B cell (primary cell): ENCODE measurements at regions not wholly inside any gene's neighbourhood (a gene's known extent, or its start where the extent isn't known, plus 50 kb on each side); places are given as distances from the start of the nearest gene placed in this dataset.

Source experiments
- ATAC-seq: fragments of 200-7000 bp; cut with Tn5 transposase; one replicate; pipeline ENCODE4 v1.10.0; 2021; ENCODE audit warnings: low read depth, mild to moderate bottlenecking, moderate number of reproducible peaks, moderate library complexity
- CTCF ChIA-PET: fragments of 350-600 bp; sonication (Branson Sonifier 250); formaldehyde crosslinking; loops from one replicate; lab custom pipeline; 2021; ENCODE audit warnings: antibody characterized with exemption, inconsistent platforms; lab: Charles Lee
- POLR2A ChIA-PET: fragments of 350-600 bp; sonication (Branson Sonifier 250); formaldehyde crosslinking; loops from one replicate; lab custom pipeline; 2021; ENCODE audit warnings: antibody characterized with exemption; lab: Charles Lee
- DNase-seq: peaks from one replicate; pipeline ENCODE4 v3.0.0; 2013
- H2AFZ ChIP-seq: 2 replicates; pipeline ENCODE4 v1.6.1; 2012; ENCODE audit warnings: mild to moderate bottlenecking, low read depth, low read length; ENCODE audit not compliant: insufficient read depth, poor library complexity, severe bottlenecking
- H3K27ac ChIP-seq, 2 donors: 1 replicate in 1 of 2; 2 replicates in 1 of 2; pipeline ENCODE4 v1.5.1; 2012 to 2013; ENCODE audit warnings: low read length in 2 of 2, mild to moderate bottlenecking in 2 of 2, moderate library complexity in 1 of 2
- H3K27me3 ChIP-seq, 4 experiments: fragments of 200-600 bp in 1 of 4; sonication (generic) in 1 of 4; replicated peaks in 1 of 4; 1 replicate in 2 of 4; 2 replicates in 2 of 4; pipeline versions ENCODE4 v1.6.1 to v1.7.0; 2013 to 2016; ENCODE audit warnings: low read length in 3 of 4, mild to moderate bottlenecking in 2 of 4, mixed read lengths in 1 of 4, moderate library complexity in 1 of 4; ENCODE audit not compliant: insufficient read depth in 4 of 4, control insufficient read depth in 3 of 4; ENCODE audit errors: control extremely low read depth in 1 of 4
- H3K36me3 ChIP-seq, 2 experiments: replicated peaks in 1 of 2; 1 replicate in 1 of 2; 2 replicates in 1 of 2; pipeline versions ENCODE4 v1.6.1 to v1.7.1; 2013; ENCODE audit warnings: low read length in 1 of 2; ENCODE audit not compliant: insufficient read depth in 2 of 2, control insufficient read depth in 1 of 2; ENCODE audit errors: control extremely low read depth in 1 of 2, extremely low read depth in 1 of 2
- H3K4me1 ChIP-seq, 2 donors: fragments of 200-600 bp in 1 of 2; sonication (generic) in 1 of 2; 1 replicate in 1 of 2; 2 replicates in 1 of 2; pipeline versions ENCODE4 v1.5.1 to v1.6.1; 2013 to 2017; ENCODE audit warnings: low read length in 2 of 2; ENCODE audit not compliant: control insufficient read depth in 2 of 2, insufficient read depth in 2 of 2
- H3K4me2 ChIP-seq: replicated peaks from 2 replicates; pipeline ENCODE3; 2012; ENCODE audit warnings: mild to moderate bottlenecking, low read depth, low read length; ENCODE audit not compliant: poor library complexity, severe bottlenecking
- H3K4me3 ChIP-seq, 5 experiments: fragments of 200-600 bp in 1 of 5; sonication (generic) in 1 of 5; 1 replicate in 3 of 5; 2 replicates in 2 of 5; pipeline versions ENCODE4 v1.5.1 to v1.7.0; 2011 to 2016; ENCODE audit warnings: low read length in 4 of 5, mild to moderate bottlenecking in 4 of 5, low read depth in 2 of 5, control low read depth in 1 of 5, moderate library complexity in 1 of 5; ENCODE audit not compliant: insufficient read depth in 1 of 5; ENCODE audit errors: control extremely low read depth in 1 of 5, extremely low read depth in 1 of 5
- H3K79me2 ChIP-seq: fragments of 200-600 bp; sonication (generic); one replicate; pipeline ENCODE4 v1.6.0; 2016; ENCODE audit warnings: low read length; ENCODE audit not compliant: control insufficient read depth, insufficient read depth
- H3K9ac ChIP-seq: fragments of 200-600 bp; sonication (generic); 2 replicates; pipeline ENCODE4 v1.6.1; 2017; ENCODE audit warnings: mild to moderate bottlenecking, low read length, moderate library complexity
- H3K9me3 ChIP-seq, 3 donors: one replicate each; pipeline versions ENCODE4 v1.6.1 to v1.7.1; 2013; ENCODE audit warnings: low read length in 2 of 3; ENCODE audit not compliant: control insufficient read depth in 2 of 3, insufficient read depth in 1 of 3; ENCODE audit errors: control extremely low read depth in 1 of 3
- H4K20me1 ChIP-seq: 2 replicates; pipeline ENCODE4 v1.6.0; 2012; ENCODE audit warnings: mild to moderate bottlenecking, low read length; ENCODE audit not compliant: insufficient read depth, control insufficient read depth, poor library complexity, severe bottlenecking
- H3K27ac Mint-ChIP-seq: one replicate; pipeline ENCODE4 v1.8.0; 2021; ENCODE audit warnings: mixed read lengths
- H3K27me3 Mint-ChIP-seq: one replicate; pipeline ENCODE4 v1.8.0; 2021; ENCODE audit warnings: mixed read lengths
- H3K4me1 Mint-ChIP-seq: one replicate; pipeline ENCODE4 v1.8.0; 2021; ENCODE audit warnings: mixed read lengths
- H3K4me3 Mint-ChIP-seq: one replicate; pipeline ENCODE4 v1.8.0; 2021; ENCODE audit warnings: mixed read lengths
- H3K9me3 Mint-ChIP-seq: one replicate; pipeline ENCODE4 v1.8.0; 2022; ENCODE audit warnings: mixed read lengths; ENCODE audit not compliant: insufficient read depth
- EZH2 ChIP-seq: IDR thresholded peaks from 2 replicates; pipeline ENCODE4 v1.6.1; 2012; ENCODE audit warnings: borderline replicate concordance, low read depth, mild to moderate bottlenecking, moderate library complexity, low read length; ENCODE audit not compliant: insufficient read depth, poor library complexity, severe bottlenecking
- WGBS: methylation state at CpG from one replicate; pipeline ENCODE4 v1.1.5; 2013; ENCODE audit warnings: missing lambda C conversion rate; ENCODE audit not compliant: insufficient coverage; 5-methylcytosine and 5-hydroxymethylcytosine counted together
- intact Hi-C: fragments of 100-400 bp; cut with micrococcal nuclease; formaldehyde crosslinking; loops from one replicate; pipeline ENCODE4 v1.10.0; 2022
- TF ChIP-seq, protein P1 (sequence below): fragments of 200-600 bp; IDR thresholded peaks from one replicate; pipeline ENCODE4 v1.8.0; 2022; ENCODE audit warnings: antibody characterized with exemption, mild to moderate bottlenecking

DNA sequence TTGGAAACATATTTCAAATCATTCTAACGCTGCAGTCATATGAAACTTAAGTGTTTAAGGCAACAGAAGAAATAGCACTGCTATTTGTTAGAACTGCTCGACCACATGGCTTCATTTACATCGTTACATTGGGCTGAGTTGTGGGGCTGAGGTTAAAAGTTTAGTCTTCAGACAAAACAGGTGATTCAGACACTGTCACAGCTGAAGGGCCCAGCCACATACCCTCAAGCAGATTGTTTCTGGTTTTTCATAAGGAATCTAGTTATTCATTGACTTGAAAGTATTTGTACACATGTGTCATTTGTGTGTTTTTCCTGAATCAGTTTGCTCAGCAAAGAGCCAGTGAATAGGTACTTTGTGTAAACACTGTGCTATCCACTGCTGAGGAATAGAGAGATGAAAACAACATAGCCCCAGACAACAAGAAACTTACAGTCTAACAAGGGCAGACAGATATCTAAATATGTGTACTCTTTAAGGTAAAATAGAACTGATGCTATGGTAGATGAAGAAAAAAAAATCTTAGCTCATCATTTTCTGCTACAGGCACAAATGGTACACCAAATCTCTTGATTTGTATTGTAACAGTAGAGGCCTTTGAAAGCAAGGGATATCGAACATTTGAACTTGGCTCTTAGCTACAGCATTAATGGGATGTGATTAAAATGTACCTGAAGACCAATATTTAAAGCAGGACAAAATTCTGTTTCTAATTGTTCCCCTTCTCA is 357.6 kb upstream of the RPS23 start:
- Histone ChIP-seq H3K27ac (no peak overlapping the region), H3K9me3 (no peaks in the 10 kb centered on the region), H3K27me3 (no peaks in the 10 kb centered on the region), H3K4me2 (no peak overlapping the region), H4K20me1 (no peaks in the 10 kb centered on the region), H3K36me3 (no peaks in the 10 kb centered on the region), H3K4me1 (no peaks in the 10 kb centered on the region), H3K4me3 (no peak overlapping the region), H2AFZ (no peak overlapping the region), H3K79me2 (no peaks in the 10 kb centered on the region), H3K9ac (no peak overlapping the region)
- ATAC-seq = no peak
- Mint-ChIP-seq H3K4me1 (no peaks in the 10 kb centered on the region), H3K27me3 (no peaks in the 10 kb centered on the region), H3K27ac (no peak overlapping the region), H3K4me3 (no peak overlapping the region), H3K9me3 (no peaks in the 10 kb centered on the region)
- intact Hi-C loops = no loop called here
- WGBS = 100% methylated on average over 3 of the region's 4 CpGs
- POLR2A ChIA-PET = no interaction called here
- TF ChIP-seq, protein P1, sequence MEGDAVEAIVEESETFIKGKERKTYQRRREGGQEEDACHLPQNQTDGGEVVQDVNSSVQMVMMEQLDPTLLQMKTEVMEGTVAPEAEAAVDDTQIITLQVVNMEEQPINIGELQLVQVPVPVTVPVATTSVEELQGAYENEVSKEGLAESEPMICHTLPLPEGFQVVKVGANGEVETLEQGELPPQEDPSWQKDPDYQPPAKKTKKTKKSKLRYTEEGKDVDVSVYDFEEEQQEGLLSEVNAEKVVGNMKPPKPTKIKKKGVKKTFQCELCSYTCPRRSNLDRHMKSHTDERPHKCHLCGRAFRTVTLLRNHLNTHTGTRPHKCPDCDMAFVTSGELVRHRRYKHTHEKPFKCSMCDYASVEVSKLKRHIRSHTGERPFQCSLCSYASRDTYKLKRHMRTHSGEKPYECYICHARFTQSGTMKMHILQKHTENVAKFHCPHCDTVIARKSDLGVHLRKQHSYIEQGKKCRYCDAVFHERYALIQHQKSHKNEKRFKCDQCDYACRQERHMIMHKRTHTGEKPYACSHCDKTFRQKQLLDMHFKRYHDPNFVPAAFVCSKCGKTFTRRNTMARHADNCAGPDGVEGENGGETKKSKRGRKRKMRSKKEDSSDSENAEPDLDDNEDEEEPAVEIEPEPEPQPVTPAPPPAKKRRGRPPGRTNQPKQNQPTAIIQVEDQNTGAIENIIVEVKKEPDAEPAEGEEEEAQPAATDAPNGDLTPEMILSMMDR = no peak
- no peak for TF ChIP-seq EZH2
- CTCF ChIA-PET = no interaction called here
- DNase-seq = no peak

DNA sequence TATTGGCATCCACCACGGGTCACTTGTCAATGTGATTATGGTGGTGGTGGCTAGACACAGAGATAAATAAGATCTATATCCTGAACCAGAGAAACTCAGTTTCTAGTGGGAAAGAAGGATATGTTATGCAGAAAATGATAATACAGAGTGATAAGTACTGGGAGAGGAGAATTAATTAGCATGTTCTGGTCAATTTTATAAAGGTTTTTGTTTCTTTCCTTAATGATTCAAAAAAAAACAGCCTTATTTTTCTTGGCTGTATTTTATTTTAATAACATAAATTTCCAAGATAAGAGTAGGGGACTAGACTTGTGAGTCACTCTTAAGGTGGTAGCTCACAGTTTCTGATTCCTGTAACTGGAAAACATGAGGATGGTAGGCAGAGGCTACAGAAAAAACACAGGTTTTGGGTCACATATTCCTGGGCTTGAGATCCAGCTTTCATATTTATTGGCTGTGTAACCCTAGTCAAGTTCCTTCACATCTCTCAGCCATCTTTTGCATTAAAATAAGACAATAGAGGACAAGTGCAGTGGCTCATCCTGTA is 350.3 kb upstream of the RPS23 start:
- no peaks in the 10 kb centered on the region for H3K27me3 ChIP-seq
- H4K20me1 ChIP-seq = no peaks in the 10 kb centered on the region

More for the DNA sequence above, 350.3 kb upstream of the RPS23 start:
- ATAC-seq (no peak), DNase-seq (no peak)
- H3K79me2 ChIP-seq = no peaks in the 10 kb centered on the region
- Mint-ChIP-seq H3K27me3 (no peaks in the 10 kb centered on the region), H3K4me3 (no peak overlapping the region), H3K4me1 (no peaks in the 10 kb centered on the region), H3K27ac (no peak overlapping the region), H3K9me3 (peaks cover 3% of the 10 kb centered on the region)
- H3K4me3 ChIP-seq = no peak overlapping the region
- ChIA-PET POLR2A (no interaction called here), CTCF (no interaction called here)
- no peak overlapping the region for H3K27ac ChIP-seq
- no CpG with 5 or more reads among the region's 1 CpG for WGBS
- H2AFZ ChIP-seq = no peak overlapping the region
- H3K9ac ChIP-seq = no peak overlapping the region
- TF ChIP-seq, protein P1 = no peak
- TF ChIP-seq EZH2 = no peak
- no peaks in the 10 kb centered on the region for H3K36me3 ChIP-seq
- H3K4me2 ChIP-seq = no peak overlapping the region
- H3K9me3 ChIP-seq = no peaks in the 10 kb centered on the region
- intact Hi-C loops = no loop called here
- H3K4me1 ChIP-seq = no peaks in the 10 kb centered on the region
